GM19455 (cell line): ENCODE measurements at regions not wholly inside any gene's neighbourhood (a gene's known extent, or its start where the extent isn't known, plus 50 kb on each side); places are given as distances from the start of the nearest gene placed in this dataset.

Source experiments
- ATAC-seq: cut with Tn5 transposase; IDR thresholded peaks from one replicate; pipeline ENCODE4 v1.9.1; 2021; ENCODE audit not compliant: unreplicated experiment

- no peak for ATAC-seq
These were observed 550.7 kb downstream of the TYW1 start for GRCh38 chr7:67547183-67547907.

GRCh38 chr7:67549126-67549525, 552.5 kb downstream of the TYW1 start:
- no peak for ATAC-seq

GRCh38 chr7:67550801-67551436, 554.3 kb downstream of the TYW1 start:
- no peak for ATAC-seq

- ATAC-seq, result no peak
These were observed 556.1 kb downstream of the TYW1 start for GRCh38 chr7:67552738-67553137.

GRCh38 chr7:67553378-67553777, 556.7 kb downstream of the TYW1 start:
- ATAC-seq, result no peak

- ATAC-seq, result no peak
These were observed 558.4 kb downstream of the TYW1 start for GRCh38 chr7:67554986-67555385.

GRCh38 chr7:67564959-67565358, 568.3 kb downstream of the TYW1 start:
- no peak for ATAC-seq

GRCh38 chr7:67566101-67566500, 569.5 kb downstream of the TYW1 start:
- ATAC-seq, result no peak

GRCh38 chr7:67571026-67571545, 574.5 kb downstream of the TYW1 start:
- no peak for ATAC-seq

GRCh38 chr7:67573639-67574038, 577.0 kb downstream of the TYW1 start:
- ATAC-seq, result no peak

GRCh38 chr7:67588631-67589030, 592.0 kb downstream of the TYW1 start:
- ATAC-seq, result no peak

GRCh38 chr7:67589183-67589582, 592.5 kb downstream of the TYW1 start:
- ATAC-seq, result no peak

GRCh38 chr7:67590649-67591048, 594.0 kb downstream of the TYW1 start:
- ATAC-seq, result no peak

GRCh38 chr7:67593794-67594193, 597.2 kb downstream of the TYW1 start:
- no peak for ATAC-seq

GRCh38 chr7:67595431-67596180, 599.0 kb downstream of the TYW1 start:
- no peak for ATAC-seq

GRCh38 chr7:67597161-67597560, 600.5 kb downstream of the TYW1 start:
- ATAC-seq, result no peak

GRCh38 chr7:67598469-67598868, 601.8 kb downstream of the TYW1 start:
- ATAC-seq, result no peak

- no peak for ATAC-seq
These were observed 602.9 kb downstream of the TYW1 start for GRCh38 chr7:67599331-67600062.

GRCh38 chr7:67602246-67602887, 605.7 kb downstream of the TYW1 start:
- no peak for ATAC-seq
